ENCODE measurements at regions not wholly inside any gene's neighbourhood (a gene's known extent, or its start where the extent isn't known, plus 50 kb on each side); places are given as distances from the start of the nearest gene placed in this dataset.

DNA sequence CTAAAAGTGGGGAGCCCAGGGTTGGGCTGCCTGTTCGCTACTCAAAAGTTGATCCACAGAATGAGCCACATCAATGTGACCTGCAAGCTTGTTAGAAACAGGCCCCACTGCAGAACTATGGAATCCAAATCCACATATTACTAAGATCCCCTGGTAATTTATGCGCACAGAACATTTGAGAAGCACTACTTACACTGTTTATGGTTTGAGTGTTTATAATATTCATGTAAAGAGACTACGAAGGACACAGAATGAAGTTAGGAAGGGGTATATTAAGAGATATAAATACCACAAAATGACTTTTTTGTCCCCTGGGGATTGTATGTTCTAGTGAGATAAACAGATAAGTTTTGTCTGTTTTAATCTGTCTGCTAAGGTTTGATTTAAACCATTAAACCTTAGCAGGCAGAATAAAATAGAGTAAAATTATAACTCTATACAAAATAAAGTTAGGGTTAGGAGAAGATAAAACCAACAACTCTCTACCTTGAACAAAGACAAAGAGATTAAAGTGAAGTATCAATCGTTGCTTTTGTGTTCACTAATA is 666.9 kb upstream of the SOX9 start:
- H3K36me3 ChIP-seq (ENCODE audit: control insufficient read depth, insufficient read depth, low read length), result no peaks in the 10 kb centered on the region
- DNase-seq (ENCODE audit: low read depth), result no peak
- TF ChIP-seq, protein P1, sequence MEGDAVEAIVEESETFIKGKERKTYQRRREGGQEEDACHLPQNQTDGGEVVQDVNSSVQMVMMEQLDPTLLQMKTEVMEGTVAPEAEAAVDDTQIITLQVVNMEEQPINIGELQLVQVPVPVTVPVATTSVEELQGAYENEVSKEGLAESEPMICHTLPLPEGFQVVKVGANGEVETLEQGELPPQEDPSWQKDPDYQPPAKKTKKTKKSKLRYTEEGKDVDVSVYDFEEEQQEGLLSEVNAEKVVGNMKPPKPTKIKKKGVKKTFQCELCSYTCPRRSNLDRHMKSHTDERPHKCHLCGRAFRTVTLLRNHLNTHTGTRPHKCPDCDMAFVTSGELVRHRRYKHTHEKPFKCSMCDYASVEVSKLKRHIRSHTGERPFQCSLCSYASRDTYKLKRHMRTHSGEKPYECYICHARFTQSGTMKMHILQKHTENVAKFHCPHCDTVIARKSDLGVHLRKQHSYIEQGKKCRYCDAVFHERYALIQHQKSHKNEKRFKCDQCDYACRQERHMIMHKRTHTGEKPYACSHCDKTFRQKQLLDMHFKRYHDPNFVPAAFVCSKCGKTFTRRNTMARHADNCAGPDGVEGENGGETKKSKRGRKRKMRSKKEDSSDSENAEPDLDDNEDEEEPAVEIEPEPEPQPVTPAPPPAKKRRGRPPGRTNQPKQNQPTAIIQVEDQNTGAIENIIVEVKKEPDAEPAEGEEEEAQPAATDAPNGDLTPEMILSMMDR (IDR thresholded peaks at IDR 0.05; ENCODE audit: insufficient read depth, low read length, poor library complexity, severe bottlenecking), result no peak
- no peak overlapping the region for H3K4me3 ChIP-seq (ENCODE audit: low read depth, low read length)
- H3K27me3 ChIP-seq (ENCODE audit: control insufficient read depth, insufficient read depth, low read length), result no peaks in the 10 kb centered on the region

DNA sequence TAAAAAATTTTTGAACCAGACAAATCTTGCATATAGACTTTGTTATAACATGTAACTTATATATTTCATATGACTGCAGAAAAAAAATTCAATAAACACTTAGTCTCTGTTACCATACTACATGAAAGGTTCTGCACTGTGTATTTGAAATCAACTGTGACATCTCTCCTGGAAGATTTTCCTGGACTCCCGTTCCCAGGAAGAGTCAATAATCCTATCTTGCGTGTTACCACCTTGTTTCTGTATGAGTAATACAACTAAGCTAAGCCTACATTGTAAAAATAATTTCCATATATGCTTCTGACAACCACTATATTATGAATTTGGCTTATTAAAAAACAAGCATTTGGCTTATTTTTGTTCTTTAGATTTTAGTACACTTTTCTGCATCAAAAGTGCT is 665.6 kb upstream of the SOX9 start:
- no peak for DNase-seq (ENCODE audit: low read depth)
- Histone ChIP-seq H3K27me3 (ENCODE audit: control insufficient read depth, insufficient read depth, low read length) (no peaks in the 10 kb centered on the region), H3K4me3 (ENCODE audit: low read depth, low read length) (no peak overlapping the region), H3K36me3 (ENCODE audit: control insufficient read depth, insufficient read depth, low read length) (no peaks in the 10 kb centered on the region)
- TF ChIP-seq, protein P1 (IDR thresholded peaks at IDR 0.05; ENCODE audit: insufficient read depth, low read length, poor library complexity, severe bottlenecking), result no peak

DNA sequence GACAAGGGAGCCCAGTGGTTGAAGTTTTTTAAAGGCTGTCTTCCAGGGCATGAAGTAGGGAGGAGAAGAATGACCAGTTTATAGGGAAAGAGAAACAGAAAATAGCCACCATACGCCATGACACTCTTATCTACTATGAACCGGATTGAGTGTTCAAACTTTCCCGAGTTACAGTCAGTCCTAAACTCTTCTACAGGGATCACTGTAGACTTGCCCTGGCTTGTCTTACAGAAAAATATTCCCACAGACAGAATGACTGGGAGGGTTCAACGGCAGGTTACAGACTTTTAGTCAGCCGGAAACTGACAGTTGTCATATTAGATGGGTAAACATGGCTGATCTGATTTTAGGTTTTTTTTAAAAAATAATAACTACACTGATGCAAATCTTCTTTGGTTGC is 662.5 kb upstream of the SOX9 start:
- Histone ChIP-seq H3K4me3 (ENCODE audit: low read depth, low read length) (no peak overlapping the region), H3K27me3 (ENCODE audit: control insufficient read depth, insufficient read depth, low read length) (no peaks in the 10 kb centered on the region)
- TF ChIP-seq, protein P1 (IDR thresholded peaks at IDR 0.05; ENCODE audit: insufficient read depth, low read length, poor library complexity, severe bottlenecking), result no peak

DNA sequence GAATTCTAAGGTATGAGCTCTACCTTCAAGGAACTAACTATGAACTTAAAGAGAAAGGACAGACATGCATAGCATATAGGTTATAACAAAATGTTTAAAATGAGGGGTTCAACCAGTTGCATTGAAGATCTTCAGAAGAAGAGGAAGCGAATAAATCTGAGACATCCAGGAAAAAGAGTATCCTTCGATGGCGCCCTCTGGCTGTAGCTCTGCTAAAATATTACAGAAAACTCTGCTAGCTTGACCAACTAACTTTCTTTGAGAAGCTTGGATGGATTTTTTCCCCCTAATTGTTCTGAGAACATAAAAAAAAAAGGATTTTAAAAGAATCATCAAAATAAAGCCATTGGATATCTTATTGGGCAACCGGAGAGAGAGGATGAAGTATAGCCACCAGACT is 659.9 kb upstream of the SOX9 start:
- DNase-seq (ENCODE audit: low read depth), result no peak
- Histone ChIP-seq H3K4me3 (ENCODE audit: low read depth, low read length) (no peak overlapping the region), H3K36me3 (ENCODE audit: control insufficient read depth, insufficient read depth, low read length) (no peaks in the 10 kb centered on the region), H3K27me3 (ENCODE audit: control insufficient read depth, insufficient read depth, low read length) (no peaks in the 10 kb centered on the region)
- TF ChIP-seq, protein P1 (IDR thresholded peaks at IDR 0.05; ENCODE audit: insufficient read depth, low read length, poor library complexity, severe bottlenecking), result peak; percentile 33

More for the DNA sequence above, 662.5 kb upstream of the SOX9 start:
- no peak for DNase-seq (ENCODE audit: low read depth)
- no peaks in the 10 kb centered on the region for H3K36me3 ChIP-seq (ENCODE audit: control insufficient read depth, insufficient read depth, low read length)

DNA sequence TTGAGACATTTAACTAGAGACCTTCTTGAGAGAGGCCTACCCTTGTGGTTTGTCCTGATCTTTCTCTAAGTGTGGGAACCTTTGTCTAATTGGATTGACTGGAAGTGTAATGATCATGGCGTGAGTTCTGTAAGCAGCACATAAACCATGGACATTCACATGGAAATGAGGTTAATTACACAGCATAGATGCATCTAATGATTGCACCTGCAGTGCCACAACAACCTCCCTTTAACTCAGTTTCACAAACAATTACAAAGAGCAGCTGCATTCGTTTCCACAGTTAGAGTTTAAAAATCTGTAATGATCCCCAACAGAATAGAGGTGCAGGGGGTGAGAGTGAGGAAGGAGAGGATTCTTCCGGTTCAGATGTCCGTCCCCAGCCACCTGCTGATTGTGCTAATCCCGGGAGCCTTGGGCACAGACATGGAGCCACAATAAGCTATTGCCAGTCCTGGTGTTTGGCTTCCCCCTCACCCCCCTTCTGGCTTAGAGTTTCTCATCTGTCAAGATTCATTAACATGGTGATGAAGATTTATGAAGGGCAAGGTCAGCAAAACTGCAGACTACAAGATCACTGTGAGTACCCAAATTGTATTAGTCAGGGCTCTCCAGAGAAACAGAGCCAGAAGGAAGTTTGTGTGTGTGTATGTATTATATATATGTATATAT is 659.2 kb upstream of the SOX9 start:
- Histone ChIP-seq H3K4me3 (ENCODE audit: low read depth, low read length) (no peak overlapping the region), H3K36me3 (ENCODE audit: control insufficient read depth, insufficient read depth, low read length) (no peaks in the 10 kb centered on the region)
- TF ChIP-seq, protein P1 (IDR thresholded peaks at IDR 0.05; ENCODE audit: insufficient read depth, low read length, poor library complexity, severe bottlenecking), result no peak

DNA sequence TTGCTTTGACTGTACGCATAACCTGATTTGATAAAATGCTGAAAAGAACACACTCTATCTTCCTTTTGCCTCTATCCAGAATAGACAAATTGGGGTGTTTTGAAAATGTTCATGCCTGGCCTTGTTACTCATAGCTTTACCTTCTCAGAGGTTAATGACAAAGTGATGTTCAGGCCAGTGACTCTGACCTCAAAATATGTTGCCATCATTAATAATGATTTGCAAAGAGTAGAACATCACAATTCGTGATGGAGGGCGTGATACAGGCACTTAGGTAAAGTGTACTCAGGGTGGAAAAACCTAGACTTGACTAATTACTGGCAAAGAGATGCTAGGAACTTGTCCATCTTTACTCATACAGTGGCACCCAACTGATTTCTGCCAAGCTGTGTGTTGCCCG is 656.6 kb upstream of the SOX9 start:
- no peaks in the 10 kb centered on the region for H3K27me3 ChIP-seq (ENCODE audit: control insufficient read depth, insufficient read depth, low read length)
- H3K4me3 ChIP-seq (ENCODE audit: low read depth, low read length), result no peak overlapping the region
- TF ChIP-seq, protein P1 (IDR thresholded peaks at IDR 0.05; ENCODE audit: insufficient read depth, low read length, poor library complexity, severe bottlenecking), result no peak
- no peak for DNase-seq (ENCODE audit: low read depth)
- no peaks in the 10 kb centered on the region for H3K36me3 ChIP-seq (ENCODE audit: control insufficient read depth, insufficient read depth, low read length)

More for the DNA sequence above, 659.2 kb upstream of the SOX9 start:
- no peaks in the 10 kb centered on the region for H3K27me3 ChIP-seq (ENCODE audit: control insufficient read depth, insufficient read depth, low read length)
- DNase-seq (ENCODE audit: low read depth), result no peak
